ENCODE measurements at regions not wholly inside any gene's neighbourhood (a gene's known extent, or its start where the extent isn't known, plus 50 kb on each side); places are given as distances from the start of the nearest gene placed in this dataset.

DNA sequence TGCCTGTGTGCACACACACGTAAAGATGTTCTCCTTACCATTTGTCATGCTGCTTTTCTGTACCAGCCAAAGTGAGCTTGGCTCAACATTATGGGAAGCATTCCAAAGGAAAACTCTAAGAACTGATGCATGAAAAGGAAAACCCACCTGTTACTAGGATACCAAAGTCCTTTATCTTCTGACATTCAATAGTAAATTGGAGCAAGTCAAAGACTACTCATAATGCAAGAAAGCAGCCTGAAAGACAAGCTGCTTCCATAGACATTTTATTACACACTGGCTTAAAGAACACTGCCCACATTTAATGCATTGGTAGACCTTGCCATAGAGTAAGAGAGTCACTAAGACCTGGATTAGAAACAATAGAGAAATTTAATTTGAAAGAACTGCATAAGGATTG is 159.0 kb downstream of the LRIG3 start:
- DNase-seq = no peak
- TF ChIP-seq GATA1 (IDR thresholded peaks at IDR 0.05; ENCODE audit: low read depth, low read length) = no peak
- TF ChIP-seq POLR2A (IDR thresholded peaks at IDR 0.05; ENCODE audit: low read length) = no peak

DNA sequence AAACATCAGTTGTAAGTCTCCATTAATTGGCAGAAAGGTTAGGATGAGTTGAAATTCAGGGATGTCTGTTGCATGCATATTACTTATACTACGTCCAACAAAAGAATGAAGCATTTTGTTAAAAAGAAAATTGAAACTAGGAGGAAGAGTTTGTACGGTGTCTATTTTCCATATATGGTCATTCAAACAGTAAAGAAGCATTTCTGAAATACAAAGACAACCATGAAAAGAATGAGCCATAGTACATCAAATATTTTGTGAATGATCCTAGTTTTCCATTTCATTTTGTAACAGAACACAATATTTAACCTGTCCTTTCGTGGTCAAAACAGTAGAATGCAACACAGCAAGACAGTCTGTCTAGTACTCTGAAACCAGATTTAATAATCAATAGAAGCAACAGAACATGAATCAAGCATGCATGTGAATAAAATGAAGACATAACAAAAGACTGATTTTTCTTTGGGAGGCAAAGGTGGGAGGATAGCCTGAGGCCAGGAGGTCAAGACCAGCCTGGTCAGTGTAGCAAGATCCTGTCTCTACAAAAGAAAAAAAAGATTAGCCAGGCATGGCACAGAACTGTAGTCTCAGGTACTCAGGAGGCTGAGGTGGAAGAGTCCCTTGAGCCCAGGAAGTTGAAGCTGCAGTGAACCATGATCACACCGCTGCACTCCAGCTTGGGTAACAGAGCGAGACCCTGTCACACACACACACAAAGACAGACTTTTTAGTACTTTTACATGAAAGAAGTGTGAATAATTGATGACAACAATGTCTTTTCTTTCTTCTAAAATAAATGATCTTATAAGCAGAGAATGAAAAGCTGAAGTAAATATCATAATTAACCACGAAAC is 156.0 kb downstream of the LRIG3 start:
- TF ChIP-seq GATA1 (IDR thresholded peaks at IDR 0.05; ENCODE audit: low read depth, low read length) = no peak
- no peak for DNase-seq

DNA sequence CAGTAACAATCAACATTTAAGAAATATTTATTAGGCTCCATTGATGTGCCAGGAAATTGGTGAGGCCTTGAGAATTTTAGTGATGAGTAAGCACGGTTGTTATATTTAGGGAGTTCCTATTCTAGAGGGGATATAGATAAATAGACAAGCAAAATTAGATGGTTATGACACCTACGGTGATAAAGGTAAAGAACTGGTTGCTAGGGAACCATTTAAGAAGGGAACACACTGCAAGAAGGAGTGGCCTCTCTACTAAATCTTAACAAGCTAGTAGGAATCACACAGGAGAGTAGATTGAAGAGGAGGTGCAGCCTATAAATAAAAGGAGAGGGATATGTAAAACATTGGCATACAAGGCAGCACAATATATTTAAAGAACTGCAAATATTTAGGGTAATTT is 155.2 kb downstream of the LRIG3 start:
- DNase-seq = no peak
- TF ChIP-seq GATA1 (IDR thresholded peaks at IDR 0.05; ENCODE audit: low read depth, low read length) (no peak), POLR2A (IDR thresholded peaks at IDR 0.05; ENCODE audit: low read length) (no peak)

DNA sequence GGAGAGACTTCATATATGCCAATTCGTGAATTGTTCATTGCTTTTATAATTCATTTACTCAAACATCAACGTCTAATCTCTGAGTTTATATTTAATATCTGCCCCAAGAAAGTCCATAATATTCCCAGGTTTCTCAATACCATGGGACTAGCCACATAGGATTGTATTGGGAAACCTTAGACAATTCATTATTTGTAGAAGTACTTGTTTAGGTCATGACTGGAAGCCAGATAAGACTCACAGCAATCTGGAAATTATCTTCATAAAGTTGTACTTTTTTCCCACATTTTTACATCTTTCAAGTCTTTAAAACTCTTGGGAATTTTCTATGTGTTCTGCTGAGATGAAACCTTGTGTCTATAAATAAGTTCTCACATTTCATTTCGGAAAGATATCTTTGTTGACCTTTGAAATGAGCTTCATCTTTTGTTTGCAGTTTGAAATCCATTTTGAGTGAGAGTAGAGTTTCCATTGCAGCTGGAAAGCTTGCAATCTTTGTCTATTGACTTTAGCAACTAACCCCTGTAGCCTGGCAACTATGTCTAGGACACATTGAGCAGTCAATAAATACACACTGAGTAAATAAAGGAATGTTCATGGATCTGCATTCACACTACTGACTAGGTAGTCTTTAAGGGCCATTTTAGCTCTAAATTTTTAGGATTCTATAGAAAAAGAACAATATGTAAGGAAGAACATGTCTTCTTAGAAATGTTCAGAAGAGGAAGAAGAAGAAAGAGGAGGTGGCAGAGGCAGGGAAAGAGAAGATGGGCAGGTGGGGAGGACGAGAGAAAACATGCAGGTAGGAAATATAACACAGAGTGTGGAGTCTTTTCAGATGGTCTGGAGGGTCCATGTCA is 154.4 kb downstream of the LRIG3 start:
- TF ChIP-seq GATA1 (IDR thresholded peaks at IDR 0.05; ENCODE audit: low read depth, low read length) = no peak
- no peak for TF ChIP-seq POLR2A (IDR thresholded peaks at IDR 0.05; ENCODE audit: low read length)
- no peak for DNase-seq

DNA sequence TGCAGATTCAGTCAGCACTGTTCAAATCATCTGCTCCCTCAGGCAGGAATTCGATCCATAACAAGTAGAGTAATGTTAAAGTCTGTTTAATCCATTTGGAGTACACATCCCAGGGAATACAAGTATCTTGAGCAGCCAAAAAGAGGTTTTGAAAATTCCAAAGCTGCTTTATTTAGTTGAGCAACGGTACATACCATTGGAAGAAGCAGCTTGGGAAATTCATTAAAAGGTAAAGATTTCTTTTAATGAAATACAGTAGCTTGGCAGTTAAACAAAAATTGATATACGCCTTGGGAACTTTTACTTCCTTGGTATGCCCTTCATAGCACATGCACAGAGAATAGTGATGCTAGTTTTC is 153.8 kb downstream of the LRIG3 start:
- TF ChIP-seq GATA1 (IDR thresholded peaks at IDR 0.05; ENCODE audit: low read depth, low read length) (no peak), POLR2A (IDR thresholded peaks at IDR 0.05; ENCODE audit: low read length) (no peak)
- no peak for DNase-seq

DNA sequence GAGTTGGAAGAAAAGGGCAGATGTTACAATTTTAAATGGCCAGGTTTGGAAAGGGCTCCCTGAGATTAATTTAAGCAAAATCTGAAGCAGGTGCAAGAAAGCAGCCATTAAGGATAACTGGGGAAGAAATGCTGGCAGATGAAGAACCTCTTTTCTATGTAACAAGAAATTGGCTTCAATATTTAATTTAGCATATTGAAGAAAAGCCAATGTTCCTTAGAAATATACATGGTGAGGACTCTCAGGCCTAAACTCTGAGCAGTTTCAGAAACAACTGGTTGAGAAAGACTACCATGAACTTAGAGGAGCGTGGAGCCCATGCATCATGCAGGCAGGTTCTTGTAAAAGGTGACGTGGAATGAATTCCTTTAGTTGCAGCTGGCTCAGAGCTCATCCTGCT is 152.8 kb downstream of the LRIG3 start:
- TF ChIP-seq GATA1 (IDR thresholded peaks at IDR 0.05; ENCODE audit: low read depth, low read length) (no peak), POLR2A (IDR thresholded peaks at IDR 0.05; ENCODE audit: low read length) (no peak)
- no peak for DNase-seq

DNA sequence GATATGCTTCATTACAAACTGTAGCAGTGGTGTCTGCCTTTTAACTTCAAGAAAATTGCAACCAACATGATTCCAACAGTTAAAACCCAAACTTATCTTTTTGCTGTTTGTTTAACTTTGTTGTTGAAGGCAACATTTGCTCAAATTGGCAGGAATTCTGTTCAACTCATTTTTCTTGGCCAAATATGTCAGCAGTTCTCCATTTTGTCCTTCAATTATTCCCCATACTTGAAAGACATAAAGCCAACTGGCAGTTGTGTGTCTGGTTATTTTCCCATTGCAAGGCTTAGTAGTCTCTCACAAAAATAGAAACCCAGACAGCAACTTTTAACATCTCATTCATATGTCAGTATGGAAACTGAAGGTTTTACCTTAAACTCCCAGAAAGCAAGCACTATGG is 146.3 kb downstream of the LRIG3 start:
- TF ChIP-seq GATA1 (IDR thresholded peaks at IDR 0.05; ENCODE audit: low read depth, low read length) (no peak), POLR2A (IDR thresholded peaks at IDR 0.05; ENCODE audit: low read length) (no peak)
- DNase-seq = no peak

DNA sequence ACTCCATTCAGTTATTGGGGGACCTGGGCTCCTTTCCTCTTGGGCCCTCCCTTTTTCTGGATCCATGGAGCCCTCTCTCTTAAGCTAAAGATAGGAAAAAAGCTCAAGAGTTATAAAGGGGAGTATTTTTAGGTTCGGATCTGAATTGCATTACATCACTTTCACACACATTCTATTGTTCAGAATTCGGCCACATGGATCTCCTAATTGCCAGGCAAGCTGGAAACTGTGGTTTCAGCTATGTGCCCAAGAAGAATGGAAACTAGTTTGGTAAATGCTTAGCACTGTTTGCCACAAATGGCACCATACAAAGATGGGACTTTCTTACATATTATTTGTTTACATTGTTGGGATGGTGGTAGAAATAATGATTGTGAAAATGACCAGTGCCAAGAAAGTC is 145.6 kb downstream of the LRIG3 start:
- no peak for TF ChIP-seq GATA1 (IDR thresholded peaks at IDR 0.05; ENCODE audit: low read depth, low read length)
- TF ChIP-seq POLR2A (IDR thresholded peaks at IDR 0.05; ENCODE audit: low read length) = no peak
- no peak for DNase-seq

DNA sequence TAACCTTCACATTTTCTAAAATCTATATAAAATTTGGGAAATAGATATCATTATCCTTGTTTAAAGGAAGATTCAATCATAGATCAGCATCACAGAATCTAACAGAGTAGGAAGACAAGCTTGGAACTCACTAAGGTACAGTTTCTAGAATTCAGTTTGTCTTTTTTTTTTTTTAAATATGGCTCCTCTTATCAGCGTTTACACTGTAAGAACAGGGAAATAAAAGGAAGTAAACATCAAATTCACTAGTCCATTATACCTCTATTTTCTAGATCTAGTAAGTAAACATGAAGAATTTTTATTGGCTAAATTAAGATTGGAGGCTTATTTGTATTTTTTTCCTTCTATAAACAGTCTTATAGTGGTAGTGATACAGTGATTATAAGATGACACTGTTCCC is 144.9 kb downstream of the LRIG3 start:
- TF ChIP-seq POLR2A (IDR thresholded peaks at IDR 0.05; ENCODE audit: low read length) = no peak
- no peak for TF ChIP-seq GATA1 (IDR thresholded peaks at IDR 0.05; ENCODE audit: low read depth, low read length)
- no peak for DNase-seq

DNA sequence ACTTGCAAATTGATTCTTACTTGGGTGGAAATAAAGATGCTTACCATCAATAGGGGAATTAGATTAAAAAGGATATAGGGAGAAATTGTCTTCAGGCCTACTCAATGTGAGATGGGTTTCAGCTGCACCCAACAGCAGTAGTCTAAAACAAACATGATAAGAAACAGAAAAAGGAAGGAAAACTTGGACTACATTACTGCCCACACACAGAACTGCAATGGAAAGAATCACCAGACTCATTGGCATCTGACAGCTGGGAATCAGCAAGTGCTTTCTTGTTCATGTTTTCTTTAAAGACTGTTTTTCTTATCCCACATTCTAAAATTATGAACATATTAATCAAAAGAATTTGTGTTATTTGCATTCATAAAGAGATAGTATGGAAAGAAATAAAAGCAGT is 144.2 kb downstream of the LRIG3 start:
- DNase-seq = no peak
- TF ChIP-seq POLR2A (IDR thresholded peaks at IDR 0.05; ENCODE audit: low read length) = no peak
- TF ChIP-seq GATA1 (IDR thresholded peaks at IDR 0.05; ENCODE audit: low read depth, low read length) = no peak

DNA sequence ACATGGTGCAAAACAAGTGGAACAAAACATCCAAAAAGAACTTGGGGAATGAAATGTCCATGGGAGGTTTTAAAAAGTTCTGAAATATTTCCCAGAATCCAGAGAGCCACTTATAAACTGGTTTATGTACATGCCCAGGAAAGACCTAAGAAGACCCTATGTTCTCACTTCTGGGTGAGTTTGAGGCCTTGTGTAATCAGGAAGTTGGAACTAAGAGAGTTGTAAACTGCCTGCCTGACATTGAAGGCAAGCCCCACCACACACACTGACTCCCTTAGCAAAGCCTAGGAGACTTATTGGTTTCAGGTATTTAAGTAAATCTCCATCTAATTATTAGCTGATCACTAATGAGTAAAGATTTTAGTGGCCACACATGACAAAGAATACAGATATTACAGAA is 142.5 kb downstream of the LRIG3 start:
- no peak for DNase-seq
- no peak for TF ChIP-seq GATA1 (IDR thresholded peaks at IDR 0.05; ENCODE audit: low read depth, low read length)
- TF ChIP-seq POLR2A (IDR thresholded peaks at IDR 0.05; ENCODE audit: low read length) = no peak

DNA sequence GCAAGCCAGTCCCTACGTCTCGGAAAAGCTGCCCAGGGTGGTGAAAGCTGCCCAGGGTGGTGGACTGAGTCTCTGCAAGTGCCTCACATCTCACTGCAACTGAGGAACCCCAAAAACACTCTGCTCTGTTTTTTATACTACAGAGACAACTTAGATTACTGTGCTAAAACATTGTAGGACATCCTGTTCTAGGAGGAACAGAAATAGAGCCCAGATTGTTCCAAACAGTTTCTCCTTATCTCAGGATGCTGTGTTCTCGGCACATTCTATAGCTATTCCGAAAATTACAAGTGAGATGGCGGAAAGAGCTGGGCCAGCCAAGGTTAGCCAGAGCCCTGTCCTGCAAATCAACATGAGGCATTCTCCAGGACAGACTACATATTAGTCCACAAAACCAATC is 138.7 kb downstream of the LRIG3 start:
- no peak for DNase-seq
- no peak for TF ChIP-seq POLR2A (IDR thresholded peaks at IDR 0.05; ENCODE audit: low read length)
- TF ChIP-seq GATA1 (IDR thresholded peaks at IDR 0.05; ENCODE audit: low read depth, low read length) = no peak

DNA sequence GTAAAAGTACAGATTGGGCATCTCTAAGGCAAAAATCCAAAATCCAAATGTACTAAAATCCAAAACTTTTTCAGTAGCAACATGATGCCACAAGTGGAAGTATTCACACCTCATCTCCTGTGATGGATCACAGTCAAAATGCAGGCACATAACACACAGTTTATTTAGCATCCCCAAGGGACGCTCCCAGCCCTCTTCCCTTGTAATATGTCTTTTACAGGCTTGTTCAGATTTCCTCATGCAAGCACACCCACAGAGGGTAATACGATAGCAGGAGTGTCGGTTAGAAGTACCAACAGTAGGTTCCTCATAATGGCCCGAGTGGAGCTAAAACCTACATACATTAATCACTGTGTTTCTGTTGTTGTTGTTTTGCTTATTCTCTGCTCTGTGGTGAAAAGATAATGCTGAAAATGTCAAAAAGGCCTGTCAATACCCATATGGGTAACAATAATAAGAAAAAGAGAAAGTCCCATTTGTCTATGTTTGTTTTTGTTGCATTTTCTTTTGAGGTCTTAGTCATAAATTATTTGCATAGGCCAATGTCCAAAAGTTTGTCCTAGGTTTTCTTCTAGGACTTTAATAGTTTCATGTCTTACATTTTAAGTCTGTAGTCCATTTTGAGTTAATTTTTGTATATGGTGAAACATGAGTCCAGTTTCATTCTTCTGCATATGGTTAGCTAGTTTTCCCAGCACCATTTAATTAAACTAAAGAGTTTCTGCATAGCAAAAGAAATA is 133.1 kb downstream of the LRIG3 start:
- no peak for TF ChIP-seq POLR2A (IDR thresholded peaks at IDR 0.05; ENCODE audit: low read length)
- no peak for TF ChIP-seq GATA1 (IDR thresholded peaks at IDR 0.05; ENCODE audit: low read depth, low read length)
- no peak for DNase-seq

DNA sequence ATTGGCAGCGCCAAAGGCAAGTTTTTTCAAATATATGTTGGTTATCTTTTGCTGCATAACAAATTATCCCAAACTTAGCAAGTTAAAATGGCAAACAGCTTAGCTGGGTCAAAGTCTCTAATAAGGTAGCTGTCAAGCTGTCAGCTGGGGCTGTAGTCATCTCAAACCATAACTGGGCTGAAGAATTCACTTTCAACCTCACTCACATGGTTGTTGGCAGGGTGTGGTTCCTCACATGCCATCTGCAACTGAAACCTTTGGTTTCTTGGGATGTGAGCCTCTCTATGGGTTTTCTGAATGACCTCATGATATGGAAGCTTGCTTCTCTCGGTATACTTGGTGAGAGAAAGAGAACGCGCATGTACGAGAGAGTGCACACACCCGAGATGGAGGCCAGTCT is 125.4 kb downstream of the LRIG3 start:
- no peak for DNase-seq
- no peak for TF ChIP-seq GATA1 (IDR thresholded peaks at IDR 0.05; ENCODE audit: low read depth, low read length)
- no peak for TF ChIP-seq POLR2A (IDR thresholded peaks at IDR 0.05; ENCODE audit: low read length)

Data from erythroblast (primary cell).